CD4-positive, alpha-beta memory T cell (primary cell): ENCODE measurements at regions not wholly inside any gene's neighbourhood (a gene's known extent, or its start where the extent isn't known, plus 50 kb on each side); places are given as distances from the start of the nearest gene placed in this dataset.

ENCODE experiments used
- CTCF ChIA-PET: fragments of 350-600 bp; sonication (Branson Sonifier 250); formaldehyde crosslinking; loops from one replicate; lab custom pipeline; 2021; ENCODE audit warnings: inconsistent platforms; ENCODE audit not compliant: partially characterized antibody; lab: Charles Lee
- POLR2A ChIA-PET: fragments of 350-600 bp; sonication (Branson Sonifier 250); formaldehyde crosslinking; loops from one replicate; lab custom pipeline; 2021; ENCODE audit not compliant: partially characterized antibody; lab: Charles Lee
- DNase-seq, 5 donors: peaks; one replicate each; pipeline versions ENCODE4 v3.0.0 to v3.0.0-alpha.2; 2020 to 2022; ENCODE audit warnings: mixed read lengths in 1 of 5
- H3K27ac ChIP-seq: one replicate; pipeline ENCODE4 v1.7.0; 2013; ENCODE audit warnings: low read depth, low read length
- H3K27me3 ChIP-seq: 2 replicates; pipeline ENCODE4 v1.7.0; 2013; ENCODE audit warnings: mild to moderate bottlenecking, low read length, moderate library complexity; ENCODE audit not compliant: insufficient read depth
- H3K36me3 ChIP-seq: 2 replicates; pipeline ENCODE4 v1.7.0; 2013; ENCODE audit warnings: mild to moderate bottlenecking, low read length, moderate library complexity; ENCODE audit not compliant: insufficient read depth
- H3K4me1 ChIP-seq: 2 replicates; pipeline ENCODE4 v1.7.0; 2013; ENCODE audit warnings: mild to moderate bottlenecking, low read length, moderate library complexity; ENCODE audit not compliant: insufficient read depth
- H3K4me3 ChIP-seq, 2 donors: one replicate each; pipeline ENCODE4 v1.7.0; 2013; ENCODE audit warnings: low read length in 2 of 2, mild to moderate bottlenecking in 1 of 2
- H3K9me3 ChIP-seq, 2 donors: one replicate each; pipeline ENCODE4 v1.7.0; 2013; ENCODE audit warnings: low read length in 2 of 2, control low read depth in 1 of 2; ENCODE audit not compliant: control insufficient read depth in 1 of 2
- H3K27ac Mint-ChIP-seq, 7 donors: one replicate each; pipeline ENCODE4 v1.8.0; 2020 to 2021; ENCODE audit warnings: mixed read lengths in 7 of 7, mild to moderate bottlenecking in 6 of 7, inconsistent platforms in 3 of 7, moderate library complexity in 3 of 7
- H3K27me3 Mint-ChIP-seq, 2 donors: one replicate each; pipeline ENCODE4 v1.8.0; 2020 to 2021; ENCODE audit warnings: mixed read lengths in 2 of 2
- H3K36me3 Mint-ChIP-seq, 2 donors: one replicate each; pipeline ENCODE4 v1.8.0; 2020 to 2021; ENCODE audit warnings: mixed read lengths in 2 of 2, inconsistent platforms in 1 of 2, mild to moderate bottlenecking in 1 of 2
- H3K4me1 Mint-ChIP-seq, 4 donors: one replicate each; pipeline ENCODE4 v1.8.0; 2020 to 2021; ENCODE audit warnings: mixed read lengths in 4 of 4, mild to moderate bottlenecking in 1 of 4
- H3K4me3 Mint-ChIP-seq, 8 donors: one replicate each; pipeline ENCODE4 v1.8.0; 2020 to 2021; ENCODE audit warnings: mixed read lengths in 8 of 8, mild to moderate bottlenecking in 7 of 8, moderate library complexity in 6 of 8, inconsistent platforms in 3 of 8
- H3K9me3 Mint-ChIP-seq, 8 donors: one replicate each; pipeline ENCODE4 v1.8.0; 2020 to 2021; ENCODE audit warnings: mixed read lengths in 8 of 8, mild to moderate bottlenecking in 5 of 8, inconsistent platforms in 3 of 8, moderate library complexity in 1 of 8
- intact Hi-C: fragments of 100-400 bp; cut with micrococcal nuclease; formaldehyde crosslinking; loops from one replicate; pipeline ENCODE4 v1.15.1; 2023

- ChIA-PET POLR2A (no interaction called here), CTCF (no interaction called here)
- Histone ChIP-seq H3K9me3 (no peaks in the 10 kb centered on the region), H3K4me3 (no peak overlapping the region), H3K36me3 (no peaks in the 10 kb centered on the region), H3K27ac (no peak overlapping the region), H3K27me3 (no peaks in the 10 kb centered on the region), H3K4me1 (no peaks in the 10 kb centered on the region)
- no peaks in the 10 kb centered on the region for H3K27me3 Mint-ChIP-seq
- no peaks in the 10 kb centered on the region for H3K4me1 Mint-ChIP-seq
- no peak for DNase-seq
- intact Hi-C loops = no loop called here
- no peak overlapping the region for H3K27ac Mint-ChIP-seq
- no peaks in the 10 kb centered on the region for H3K36me3 Mint-ChIP-seq
- no peak overlapping the region for H3K4me3 Mint-ChIP-seq
- peaks cover 0 to 10% (median 5%) of the 10 kb centered on the region in 8 donors for H3K9me3 Mint-ChIP-seq
Observed at GRCh38 chr1:80217377-80217986, 1211.0 kb upstream of the ADGRL4 start.

DNA sequence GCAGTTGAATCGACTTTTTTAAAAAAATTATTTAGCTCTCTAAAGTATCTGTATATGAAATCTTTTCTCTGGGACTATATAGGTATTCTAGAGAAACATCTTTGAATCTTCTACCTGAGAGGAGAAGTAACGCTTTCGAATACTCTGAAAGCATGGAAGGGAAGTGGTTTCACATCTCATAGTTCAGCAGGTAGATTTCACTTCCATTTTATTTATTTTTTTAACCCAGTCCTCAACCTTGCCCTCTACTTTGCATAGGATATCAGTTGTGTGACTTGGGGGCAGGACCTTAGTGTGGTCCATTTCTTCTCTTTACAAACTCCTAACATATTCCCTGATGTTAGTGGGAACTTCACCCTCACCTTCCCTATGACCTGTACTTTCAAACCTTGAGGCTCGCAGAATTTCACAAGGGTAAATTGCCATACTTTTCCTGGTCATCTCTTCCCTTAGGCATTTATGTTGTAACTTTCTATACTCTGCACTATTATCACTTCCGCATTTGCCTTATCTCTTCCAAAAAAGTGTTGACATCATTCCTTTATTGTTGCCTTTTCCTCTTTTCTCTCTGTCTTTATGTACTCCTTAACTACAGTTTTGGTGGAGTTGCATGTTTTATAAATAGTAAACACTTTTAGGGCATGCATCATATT lies 1208.5 kb upstream of the ADGRL4 start:
- H3K27ac ChIP-seq = no peak overlapping the region
- Mint-ChIP-seq H3K36me3 (no peaks in the 10 kb centered on the region), H3K27me3 (no peaks in the 10 kb centered on the region), H3K27ac (no peak overlapping the region), H3K4me3 (no peak overlapping the region), H3K4me1 (no peaks in the 10 kb centered on the region), H3K9me3 (peaks cover 0 to 16% (median 5%) of the 10 kb centered on the region in 8 donors)
- no peaks in the 10 kb centered on the region for H3K9me3 ChIP-seq
- H3K4me3 ChIP-seq = no peak overlapping the region
- ChIA-PET POLR2A (no interaction called here), CTCF (no interaction called here)
- H3K36me3 ChIP-seq = no peaks in the 10 kb centered on the region
- DNase-seq = no peak
- H3K4me1 ChIP-seq = no peaks in the 10 kb centered on the region
- intact Hi-C loops = no loop called here
- H3K27me3 ChIP-seq = no peaks in the 10 kb centered on the region

GRCh38 chr1:80212948-80213347 lies 1206.4 kb upstream of the ADGRL4 start:
- Histone ChIP-seq H3K27ac (no peak overlapping the region), H3K9me3 (no peaks in the 10 kb centered on the region), H3K36me3 (no peaks in the 10 kb centered on the region), H3K27me3 (no peaks in the 10 kb centered on the region), H3K4me1 (no peaks in the 10 kb centered on the region), H3K4me3 (no peak overlapping the region)
- POLR2A ChIA-PET = no interaction called here
- H3K27me3 Mint-ChIP-seq = no peaks in the 10 kb centered on the region
- H3K9me3 Mint-ChIP-seq = peaks cover 0 to 16% (median 7%) of the 10 kb centered on the region in 8 donors
- CTCF ChIA-PET = no interaction called here
- H3K27ac Mint-ChIP-seq = no peak overlapping the region
- H3K4me1 Mint-ChIP-seq = no peaks in the 10 kb centered on the region
- no peak for DNase-seq
- intact Hi-C loops = no loop called here
- no peaks in the 10 kb centered on the region for H3K36me3 Mint-ChIP-seq
- H3K4me3 Mint-ChIP-seq = no peak overlapping the region

- Histone ChIP-seq H3K4me1 (no peaks in the 10 kb centered on the region), H3K9me3 (no peaks in the 10 kb centered on the region), H3K36me3 (no peaks in the 10 kb centered on the region), H3K27ac (no peak overlapping the region), H3K4me3 (no peak overlapping the region), H3K27me3 (no peaks in the 10 kb centered on the region)
- H3K27ac Mint-ChIP-seq = no peak overlapping the region
- intact Hi-C loops = no loop called here
- DNase-seq = no peak
- peaks cover 0 to 20% (median 9%) of the 10 kb centered on the region in 8 donors for H3K9me3 Mint-ChIP-seq
- H3K36me3 Mint-ChIP-seq = no peaks in the 10 kb centered on the region
- ChIA-PET POLR2A (no interaction called here), CTCF (no interaction called here)
- no peaks in the 10 kb centered on the region for H3K27me3 Mint-ChIP-seq
- no peaks in the 10 kb centered on the region for H3K4me1 Mint-ChIP-seq
- H3K4me3 Mint-ChIP-seq = no peak overlapping the region
Observed at GRCh38 chr1:80211691-80212380, 1205.3 kb upstream of the ADGRL4 start.

DNA sequence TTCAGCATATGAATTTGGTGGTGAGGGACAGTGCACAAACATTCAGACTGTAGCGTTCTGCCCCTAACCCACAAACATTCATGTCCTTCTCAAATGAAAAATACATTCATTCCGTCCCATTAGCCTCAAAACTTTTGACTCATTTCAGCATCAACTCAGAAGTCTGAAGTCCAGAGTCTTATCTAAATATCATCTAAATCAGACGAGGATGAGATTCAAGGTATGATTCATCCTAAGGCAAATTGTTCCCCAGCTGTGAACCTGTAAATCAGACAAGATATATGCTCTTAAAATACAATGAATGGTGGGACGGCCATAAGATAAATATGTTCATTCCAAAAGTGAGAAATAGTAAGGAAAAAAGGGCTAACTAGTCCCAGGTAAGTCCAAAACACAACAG lies 1195.6 kb upstream of the ADGRL4 start:
- DNase-seq = no peak
- Histone ChIP-seq H3K4me3 (no peak overlapping the region), H3K4me1 (no peaks in the 10 kb centered on the region), H3K27ac (no peak overlapping the region), H3K36me3 (no peaks in the 10 kb centered on the region), H3K27me3 (no peaks in the 10 kb centered on the region), H3K9me3 (no peaks in the 10 kb centered on the region)
- H3K27ac Mint-ChIP-seq = no peak overlapping the region
- CTCF ChIA-PET = no interaction called here
- H3K9me3 Mint-ChIP-seq = peaks cover 0 to 13% (median 6%) of the 10 kb centered on the region in 8 donors
- no peaks in the 10 kb centered on the region for H3K4me1 Mint-ChIP-seq
- POLR2A ChIA-PET = no interaction called here
- no peaks in the 10 kb centered on the region for H3K36me3 Mint-ChIP-seq
- H3K4me3 Mint-ChIP-seq = no peak overlapping the region
- H3K27me3 Mint-ChIP-seq = no peaks in the 10 kb centered on the region
- intact Hi-C loops = no loop called here

GRCh38 chr1:80194221-80194620 lies 1187.7 kb upstream of the ADGRL4 start:
- intact Hi-C loops = no loop called here
- Histone ChIP-seq H3K9me3 (no peaks in the 10 kb centered on the region), H3K27me3 (no peaks in the 10 kb centered on the region), H3K4me1 (no peaks in the 10 kb centered on the region), H3K4me3 (no peak overlapping the region), H3K36me3 (no peaks in the 10 kb centered on the region), H3K27ac (no peak overlapping the region)
- H3K9me3 Mint-ChIP-seq = peaks cover 0 to 12% (median 2%) of the 10 kb centered on the region in 8 donors
- H3K4me3 Mint-ChIP-seq = no peak overlapping the region
- DNase-seq = no peak
- ChIA-PET POLR2A (no interaction called here), CTCF (no interaction called here)
- no peaks in the 10 kb centered on the region for H3K4me1 Mint-ChIP-seq
- H3K27me3 Mint-ChIP-seq = no peaks in the 10 kb centered on the region
- H3K27ac Mint-ChIP-seq = no peak overlapping the region
- H3K36me3 Mint-ChIP-seq = no peaks in the 10 kb centered on the region

DNA sequence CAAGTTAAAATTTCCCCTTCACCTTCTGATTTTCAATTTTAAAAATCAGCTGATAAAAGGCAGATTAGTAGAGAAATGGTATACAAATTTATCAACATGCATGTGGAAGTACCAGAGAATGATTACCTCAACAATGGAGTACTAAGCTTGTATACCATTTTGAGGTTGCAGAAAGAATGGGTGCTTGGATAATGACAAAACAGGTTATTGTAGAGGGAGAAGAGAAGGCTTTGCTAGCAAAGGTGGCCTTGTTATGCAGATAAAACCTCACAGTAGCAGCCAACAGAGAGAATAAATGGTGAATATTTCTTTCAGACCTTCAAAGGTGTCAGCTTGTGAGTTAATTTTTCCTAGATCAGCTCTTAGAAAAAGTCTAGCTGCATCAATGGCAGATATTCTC lies 1174.9 kb upstream of the ADGRL4 start:
- H3K36me3 Mint-ChIP-seq = no peaks in the 10 kb centered on the region
- no peak overlapping the region for H3K4me3 Mint-ChIP-seq
- Histone ChIP-seq H3K27me3 (no peaks in the 10 kb centered on the region), H3K4me3 (no peak overlapping the region), H3K9me3 (no peaks in the 10 kb centered on the region), H3K27ac (no peak overlapping the region), H3K4me1 (no peaks in the 10 kb centered on the region), H3K36me3 (no peaks in the 10 kb centered on the region)
- ChIA-PET POLR2A (no interaction called here), CTCF (no interaction called here)
- no peaks in the 10 kb centered on the region for H3K4me1 Mint-ChIP-seq
- DNase-seq = no peak
- H3K9me3 Mint-ChIP-seq = peaks cover 0 to 20% (median 7%) of the 10 kb centered on the region in 8 donors
- no peaks in the 10 kb centered on the region for H3K27me3 Mint-ChIP-seq
- H3K27ac Mint-ChIP-seq = no peak overlapping the region
- intact Hi-C loops = no loop called here
